Tibial artery (tissue), 4 donors: ENCODE measurements at regions not wholly inside any gene's neighbourhood (a gene's known extent, or its start where the extent isn't known, plus 50 kb on each side); places are given as distances from the start of the nearest gene placed in this dataset.

ENCODE experiments used
- DNase-seq, 2 donors: peaks; one replicate each; pipeline ENCODE4 v3.0.0-alpha.2; 2019
- H3K27ac ChIP-seq, 2 donors: fragments of 200-600 bp; sonication (generic) in 1 of 2; 1 replicate in 1 of 2; 2 replicates in 1 of 2; pipeline ENCODE4 v1.5.1; 2018 to 2019; ENCODE audit warnings: mild to moderate bottlenecking in 1 of 2
- H3K27me3 ChIP-seq, 2 donors: fragments of 200-600 bp; sonication (generic) in 1 of 2; one replicate each; pipeline versions ENCODE4 v1.5.1 to v1.6.0; 2016 to 2019
- H3K36me3 ChIP-seq, 3 donors: fragments of 200-600 bp; sonication (generic) in 2 of 3; one replicate each; pipeline ENCODE4 v1.5.1; 2016 to 2019; ENCODE audit warnings: mild to moderate bottlenecking in 2 of 3
- H3K4me1 ChIP-seq, 4 donors: fragments of 200-600 bp; sonication (generic) in 2 of 4; 1 replicate in 3 of 4; 2 replicates in 1 of 4; pipeline ENCODE4 v1.5.1; 2016 to 2019
- H3K4me3 ChIP-seq, 2 donors: fragments of 200-600 bp; sonication (generic) in 1 of 2; 1 replicate in 1 of 2; 2 replicates in 1 of 2; pipeline ENCODE4 v1.5.1; 2018 to 2019; ENCODE audit warnings: mild to moderate bottlenecking in 2 of 2
- H3K9me3 ChIP-seq, 3 donors: fragments of 200-600 bp; sonication (generic) in 1 of 3; one replicate each; pipeline ENCODE4 v1.5.1; 2016 to 2019
- CTCF ChIP-seq, 2 experiments: fragments of 200-600 bp in 1 of 2; fragments of 450-650 bp in 1 of 2; IDR thresholded peaks; one replicate each; pipeline ENCODE4 v1.5.1; 2017 to 2019; ENCODE audit warnings: antibody characterized with exemption in 2 of 2, mild to moderate bottlenecking in 1 of 2, moderate library complexity in 1 of 2
- intact Hi-C: fragments of 100-400 bp; cut with DNase I; formaldehyde crosslinking; loops from one replicate; pipeline ENCODE4 v1.15.0; 2023; ENCODE audit warnings: low total_unique reads

GRCh38 chr12:126509572-126509971 is 1444.3 kb downstream of the AACS start:
- intact Hi-C loops = no loop called here

GRCh38 chr12:126510630-126511029 is 1445.4 kb downstream of the AACS start:
- no peaks in the 10 kb centered on the region for H3K4me1 ChIP-seq
- no peaks in the 10 kb centered on the region for H3K36me3 ChIP-seq
- no peaks in the 10 kb centered on the region for H3K9me3 ChIP-seq
- no peaks in the 10 kb centered on the region for H3K27me3 ChIP-seq
- intact Hi-C loops = no loop called here
- no peak for DNase-seq
- H3K4me3 ChIP-seq = no peak overlapping the region
- no peak for TF ChIP-seq CTCF (IDR thresholded peaks at IDR 0.05)
- H3K27ac ChIP-seq = no peak overlapping the region

More at GRCh38 chr12:126509572-126509971, 1444.3 kb downstream of the AACS start:
- H3K36me3 ChIP-seq = no peaks in the 10 kb centered on the region
- H3K9me3 ChIP-seq = no peaks in the 10 kb centered on the region
- H3K4me3 ChIP-seq = no peak overlapping the region
- no peak overlapping the region for H3K27ac ChIP-seq
- no peak for TF ChIP-seq CTCF (IDR thresholded peaks at IDR 0.05)
- no peaks in the 10 kb centered on the region for H3K4me1 ChIP-seq
- H3K27me3 ChIP-seq = no peaks in the 10 kb centered on the region
- no peak for DNase-seq

- Histone ChIP-seq H3K4me1 (no peaks in the 10 kb centered on the region), H3K36me3 (no peaks in the 10 kb centered on the region), H3K27ac (no peak overlapping the region), H3K4me3 (no peak overlapping the region), H3K27me3 (no peaks in the 10 kb centered on the region), H3K9me3 (no peaks in the 10 kb centered on the region)
- DNase-seq = no peak
- TF ChIP-seq CTCF (IDR thresholded peaks at IDR 0.05) = no peak
- intact Hi-C loops = no loop called here
Observed at GRCh38 chr12:126512916-126513913, 1448.0 kb downstream of the AACS start.

- H3K27me3 ChIP-seq = no peaks in the 10 kb centered on the region
- intact Hi-C loops = no loop called here
- no peaks in the 10 kb centered on the region for H3K4me1 ChIP-seq
- no peak overlapping the region for H3K27ac ChIP-seq
- DNase-seq = no peak
- H3K4me3 ChIP-seq = no peak overlapping the region
- no peaks in the 10 kb centered on the region for H3K9me3 ChIP-seq
- TF ChIP-seq CTCF (IDR thresholded peaks at IDR 0.05) = no peak
- H3K36me3 ChIP-seq = no peaks in the 10 kb centered on the region
Observed at GRCh38 chr12:126518596-126519200, 1453.5 kb downstream of the AACS start.

GRCh38 chr12:126519833-126520232 is 1454.6 kb downstream of the AACS start:
- Histone ChIP-seq H3K9me3 (no peaks in the 10 kb centered on the region), H3K4me1 (no peaks in the 10 kb centered on the region), H3K36me3 (no peaks in the 10 kb centered on the region), H3K27me3 (no peaks in the 10 kb centered on the region), H3K4me3 (no peak overlapping the region), H3K27ac (no peak overlapping the region)
- DNase-seq = no peak
- TF ChIP-seq CTCF (IDR thresholded peaks at IDR 0.05) = no peak
- intact Hi-C loops = no loop called here
